ENCODE measurements at regions not wholly inside any gene's neighbourhood (a gene's known extent, or its start where the extent isn't known, plus 50 kb on each side); places are given as distances from the start of the nearest gene placed in this dataset.

DNA sequence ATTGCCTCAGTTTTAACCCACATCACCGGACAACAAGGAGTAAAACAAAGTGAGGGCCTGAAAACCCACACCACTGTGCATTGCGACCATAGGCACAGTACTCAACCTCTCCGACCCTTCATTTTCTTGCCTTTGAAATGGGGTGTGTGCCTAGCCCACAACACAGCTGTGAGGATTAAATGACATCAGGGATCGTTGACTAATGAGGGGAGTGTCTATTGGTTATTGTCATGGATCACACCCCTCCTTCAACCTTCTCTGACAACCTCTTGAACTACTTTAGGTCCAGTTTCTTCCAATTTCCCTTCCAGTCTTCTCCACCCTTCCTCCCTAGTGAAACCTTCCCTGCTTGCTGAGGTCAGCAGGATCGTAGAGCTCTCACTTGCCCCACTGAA lies 89.5 kb downstream of the HES1 start:
- Histone ChIP-seq H3K4me1 (ENCODE audit: control insufficient read depth in 2 of 3, insufficient read depth in 2 of 3, low read depth in 1 of 3, low read length in 3 of 3) (no peaks in the 10 kb centered on the region), H3K27ac (ENCODE audit: low read depth in 2 of 2, low read length in 2 of 2) (no peak overlapping the region), H3K9ac (ENCODE audit: low read length in 3 of 3) (no peak overlapping the region), H3K36me3 (ENCODE audit: control insufficient read depth in 2 of 3, insufficient read depth in 3 of 3, low read length in 3 of 3) (no peaks in the 10 kb centered on the region), H3K9me3 (ENCODE audit: control insufficient read depth in 2 of 3, insufficient read depth in 1 of 3, low read length in 3 of 3) (no peaks in the 10 kb centered on the region), H3K4me3 (ENCODE audit: low read length in 3 of 3) (no peak overlapping the region), H3K27me3 (ENCODE audit: control insufficient read depth, insufficient read depth, low read length) (no peaks in the 10 kb centered on the region)
- intact Hi-C loops (cut with DNase I): no loop called here
- DNase-seq (no peak), FAIRE-seq (no peak)
- TF ChIP-seq CTCF (IDR thresholded peaks at IDR 0.05; ENCODE audit: borderline replicate concordance, extremely low read depth, insufficient read depth): no peak

DNA sequence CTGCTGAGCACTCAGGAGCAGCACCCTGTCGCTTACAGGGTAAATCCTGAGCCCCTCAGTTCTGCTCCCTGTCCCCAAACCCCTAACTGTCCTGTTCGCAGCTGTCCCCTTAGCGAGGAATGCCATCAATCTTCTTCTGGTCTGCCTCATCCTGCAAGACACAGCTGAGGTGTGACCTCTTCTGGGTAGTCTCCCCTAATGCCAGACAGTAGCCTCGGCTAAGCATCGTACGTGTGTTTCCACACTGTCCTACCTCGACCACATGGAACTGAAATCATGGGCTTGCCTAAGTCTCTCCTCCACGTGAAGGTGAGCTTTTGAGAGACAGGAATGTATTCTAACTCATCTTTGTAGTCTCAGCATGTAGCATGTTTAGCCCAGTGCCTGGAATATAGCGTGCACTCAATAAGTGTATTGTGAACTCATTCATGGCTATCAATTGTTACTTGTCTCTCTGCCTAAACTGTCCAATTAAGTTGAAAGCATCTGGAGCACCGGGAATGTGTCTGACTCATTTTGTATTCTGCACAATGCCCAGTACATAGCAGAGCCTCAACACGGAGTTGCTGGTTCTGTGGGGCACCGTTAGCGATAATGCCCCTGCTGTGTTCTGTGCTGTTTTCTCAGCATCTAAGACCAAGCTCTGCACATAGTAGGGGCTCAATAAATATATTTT lies 90.2 kb downstream of the HES1 start:
- no peaks in the 10 kb centered on the region for H3K4me1 ChIP-seq (ENCODE audit: control insufficient read depth in 2 of 3, insufficient read depth in 2 of 3, low read depth in 1 of 3, low read length in 3 of 3)
- peak in 1 of 5 donors; percentile 11 for DNase-seq
- no peak overlapping the region for H3K4me3 ChIP-seq (ENCODE audit: low read length in 3 of 3)
- intact Hi-C loops (cut with DNase I): no loop called here
- FAIRE-seq: no peak
- no peaks in the 10 kb centered on the region for H3K27me3 ChIP-seq (ENCODE audit: control insufficient read depth, insufficient read depth, low read length)
- no peak for TF ChIP-seq CTCF (IDR thresholded peaks at IDR 0.05; ENCODE audit: borderline replicate concordance, extremely low read depth, insufficient read depth)
- H3K9me3 ChIP-seq (ENCODE audit: control insufficient read depth in 2 of 3, insufficient read depth in 1 of 3, low read length in 3 of 3): no peaks in the 10 kb centered on the region
- H3K27ac ChIP-seq (ENCODE audit: low read depth in 2 of 2, low read length in 2 of 2): no peak overlapping the region
- no peak overlapping the region for H3K9ac ChIP-seq (ENCODE audit: low read length in 3 of 3)
- H3K36me3 ChIP-seq (ENCODE audit: control insufficient read depth in 2 of 3, insufficient read depth in 3 of 3, low read length in 3 of 3): no peaks in the 10 kb centered on the region

- DNase-seq: peak in 4 of 5 donors; percentile 76 to 88 (median 83)
- no peak for TF ChIP-seq CTCF (IDR thresholded peaks at IDR 0.05; ENCODE audit: borderline replicate concordance, extremely low read depth, insufficient read depth)
- intact Hi-C loops (cut with DNase I): no loop called here
- H3K36me3 ChIP-seq (ENCODE audit: control insufficient read depth in 2 of 3, insufficient read depth in 3 of 3, low read length in 3 of 3): no peaks in the 10 kb centered on the region
- FAIRE-seq: no peak
- H3K9me3 ChIP-seq (ENCODE audit: control insufficient read depth in 2 of 3, insufficient read depth in 1 of 3, low read length in 3 of 3): no peaks in the 10 kb centered on the region
- H3K27me3 ChIP-seq (ENCODE audit: control insufficient read depth, insufficient read depth, low read length): no peaks in the 10 kb centered on the region
- H3K4me1 ChIP-seq (ENCODE audit: control insufficient read depth in 2 of 3, insufficient read depth in 2 of 3, low read depth in 1 of 3, low read length in 3 of 3): no peaks in the 10 kb centered on the region
- H3K4me3 ChIP-seq (ENCODE audit: low read length in 3 of 3): no peak overlapping the region
- no peak overlapping the region for H3K9ac ChIP-seq (ENCODE audit: low read length in 3 of 3)
- no peak overlapping the region for H3K27ac ChIP-seq (ENCODE audit: low read depth in 2 of 2, low read length in 2 of 2)
These were observed 96.2 kb downstream of the HES1 start for GRCh38 chr3:194231929-194232832.

Measured in kidney (tissue), 13 donors.